ENCODE measurements at regions not wholly inside any gene's neighbourhood (a gene's known extent, or its start where the extent isn't known, plus 50 kb on each side); places are given as distances from the start of the nearest gene placed in this dataset.

DNA sequence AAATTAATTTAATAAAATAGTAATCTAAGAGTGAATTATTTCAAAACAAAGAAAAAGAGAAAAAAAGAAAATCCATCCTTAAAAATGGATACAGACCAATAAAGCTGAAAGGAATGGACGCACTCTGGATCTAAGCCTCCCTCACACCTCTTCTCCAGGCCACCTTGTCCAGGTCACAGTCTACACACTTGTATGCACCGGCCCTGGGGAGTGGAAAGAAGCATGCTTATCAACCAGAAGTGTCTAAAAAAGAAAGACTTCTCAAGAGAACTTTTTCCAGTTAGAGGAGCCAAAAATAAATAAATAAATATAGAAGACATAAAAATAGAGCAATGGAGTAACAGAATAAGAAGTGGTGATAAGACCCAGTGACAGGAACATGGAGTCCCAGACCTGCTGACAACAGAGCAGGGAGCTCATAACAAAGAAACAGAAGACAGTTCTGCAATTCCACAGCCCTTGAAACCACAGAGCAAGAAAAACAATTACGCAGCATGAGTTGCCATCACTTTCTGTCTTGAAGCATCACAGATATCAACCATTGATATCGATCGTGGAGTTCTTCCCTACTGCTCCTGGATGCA is 311.7 kb upstream of the NFE2L3 start:
- H3K4me3 ChIP-seq (replicated peaks in 1 of 2; ENCODE audit: low read depth in 2 of 2, low read length in 2 of 2): no peak overlapping the region
- peak in 1 of 2 donors; percentile 58 for DNase-seq (ENCODE audit: low read depth in 2 of 2)

DNA sequence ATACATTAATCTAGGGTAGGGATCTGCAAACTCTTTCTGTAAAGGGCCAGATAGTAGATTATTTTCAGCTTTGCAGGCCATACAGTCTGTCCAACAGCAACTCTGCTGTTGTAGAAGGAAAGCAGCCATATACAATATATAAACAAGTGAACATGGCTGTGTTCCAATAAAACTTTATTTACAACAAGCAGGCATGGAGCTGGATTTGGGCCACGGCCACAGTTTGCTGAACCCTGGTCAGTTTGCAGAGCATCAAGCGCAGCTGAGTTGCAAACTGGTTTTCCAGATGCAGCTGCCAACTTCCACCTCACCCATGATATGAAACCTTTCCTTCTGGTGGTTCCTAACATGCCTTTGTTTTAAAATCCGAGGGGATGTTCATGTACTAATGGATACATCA is 310.4 kb upstream of the NFE2L3 start:
- no peak overlapping the region for H3K4me3 ChIP-seq (replicated peaks in 1 of 2; ENCODE audit: low read depth in 2 of 2, low read length in 2 of 2)
- TF ChIP-seq, protein P1, sequence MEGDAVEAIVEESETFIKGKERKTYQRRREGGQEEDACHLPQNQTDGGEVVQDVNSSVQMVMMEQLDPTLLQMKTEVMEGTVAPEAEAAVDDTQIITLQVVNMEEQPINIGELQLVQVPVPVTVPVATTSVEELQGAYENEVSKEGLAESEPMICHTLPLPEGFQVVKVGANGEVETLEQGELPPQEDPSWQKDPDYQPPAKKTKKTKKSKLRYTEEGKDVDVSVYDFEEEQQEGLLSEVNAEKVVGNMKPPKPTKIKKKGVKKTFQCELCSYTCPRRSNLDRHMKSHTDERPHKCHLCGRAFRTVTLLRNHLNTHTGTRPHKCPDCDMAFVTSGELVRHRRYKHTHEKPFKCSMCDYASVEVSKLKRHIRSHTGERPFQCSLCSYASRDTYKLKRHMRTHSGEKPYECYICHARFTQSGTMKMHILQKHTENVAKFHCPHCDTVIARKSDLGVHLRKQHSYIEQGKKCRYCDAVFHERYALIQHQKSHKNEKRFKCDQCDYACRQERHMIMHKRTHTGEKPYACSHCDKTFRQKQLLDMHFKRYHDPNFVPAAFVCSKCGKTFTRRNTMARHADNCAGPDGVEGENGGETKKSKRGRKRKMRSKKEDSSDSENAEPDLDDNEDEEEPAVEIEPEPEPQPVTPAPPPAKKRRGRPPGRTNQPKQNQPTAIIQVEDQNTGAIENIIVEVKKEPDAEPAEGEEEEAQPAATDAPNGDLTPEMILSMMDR (IDR thresholded peaks at IDR 0.05; ENCODE audit: low read depth, low read length): no peak

More for the DNA sequence above, 311.7 kb upstream of the NFE2L3 start:
- TF ChIP-seq, protein P1 (IDR thresholded peaks at IDR 0.05; ENCODE audit: low read depth, low read length): no peak

DNA sequence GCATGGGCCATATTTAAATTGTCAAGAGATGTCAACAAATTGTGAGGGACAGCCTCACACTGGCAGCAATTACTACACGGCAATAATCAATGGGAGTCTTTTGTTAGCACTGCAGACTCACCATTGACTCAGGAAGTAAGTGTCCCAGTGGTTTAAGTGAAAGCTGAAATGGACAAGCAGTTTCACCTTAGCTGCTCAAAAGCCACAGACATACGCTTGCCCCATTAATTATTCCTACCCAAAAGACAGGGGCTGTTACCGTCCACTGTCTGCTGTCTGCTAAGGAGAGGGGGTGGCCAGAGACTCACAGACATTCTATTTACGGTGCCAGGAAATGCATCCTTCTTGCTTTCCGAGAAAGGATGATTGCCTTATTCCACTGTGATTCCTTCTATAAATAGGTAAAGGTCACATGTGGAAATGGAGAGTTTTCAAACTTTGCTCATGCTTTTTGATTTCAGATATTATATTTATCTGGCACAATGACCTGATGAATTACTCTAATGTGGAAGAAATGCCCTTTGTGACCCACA is 309.7 kb upstream of the NFE2L3 start:
- H3K4me3 ChIP-seq (replicated peaks in 1 of 2; ENCODE audit: low read depth in 2 of 2, low read length in 2 of 2): no peak overlapping the region
- TF ChIP-seq, protein P1 (IDR thresholded peaks at IDR 0.05; ENCODE audit: low read depth, low read length): no peak
- DNase-seq (ENCODE audit: low read depth in 2 of 2): peak in 1 of 2 donors; percentile 45

More for the DNA sequence above, 310.4 kb upstream of the NFE2L3 start:
- no peak for DNase-seq (ENCODE audit: low read depth in 2 of 2)

DNA sequence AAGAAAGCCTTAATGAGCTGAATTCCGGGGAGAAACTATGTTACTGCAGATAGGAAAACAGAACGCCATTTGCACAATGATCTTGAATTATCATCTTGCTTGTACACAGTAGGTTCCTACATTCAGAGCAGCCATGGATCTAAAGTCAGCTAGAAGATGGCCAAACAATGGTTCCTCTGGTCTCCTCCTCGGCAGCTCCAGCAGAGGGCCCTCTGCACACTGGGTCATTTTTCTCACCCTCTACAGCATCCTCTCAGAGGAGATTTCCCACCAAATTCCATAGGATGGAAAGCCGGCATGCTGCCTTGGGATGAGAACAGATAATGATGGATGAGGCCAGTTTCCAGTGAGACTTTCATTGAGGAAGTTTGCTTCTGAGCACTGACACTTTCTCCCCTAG is 308.5 kb upstream of the NFE2L3 start:
- TF ChIP-seq, protein P1 (IDR thresholded peaks at IDR 0.05; ENCODE audit: low read depth, low read length): no peak
- DNase-seq (ENCODE audit: low read depth in 2 of 2): no peak
- no peak overlapping the region for H3K4me3 ChIP-seq (replicated peaks in 1 of 2; ENCODE audit: low read depth in 2 of 2, low read length in 2 of 2)

DNA sequence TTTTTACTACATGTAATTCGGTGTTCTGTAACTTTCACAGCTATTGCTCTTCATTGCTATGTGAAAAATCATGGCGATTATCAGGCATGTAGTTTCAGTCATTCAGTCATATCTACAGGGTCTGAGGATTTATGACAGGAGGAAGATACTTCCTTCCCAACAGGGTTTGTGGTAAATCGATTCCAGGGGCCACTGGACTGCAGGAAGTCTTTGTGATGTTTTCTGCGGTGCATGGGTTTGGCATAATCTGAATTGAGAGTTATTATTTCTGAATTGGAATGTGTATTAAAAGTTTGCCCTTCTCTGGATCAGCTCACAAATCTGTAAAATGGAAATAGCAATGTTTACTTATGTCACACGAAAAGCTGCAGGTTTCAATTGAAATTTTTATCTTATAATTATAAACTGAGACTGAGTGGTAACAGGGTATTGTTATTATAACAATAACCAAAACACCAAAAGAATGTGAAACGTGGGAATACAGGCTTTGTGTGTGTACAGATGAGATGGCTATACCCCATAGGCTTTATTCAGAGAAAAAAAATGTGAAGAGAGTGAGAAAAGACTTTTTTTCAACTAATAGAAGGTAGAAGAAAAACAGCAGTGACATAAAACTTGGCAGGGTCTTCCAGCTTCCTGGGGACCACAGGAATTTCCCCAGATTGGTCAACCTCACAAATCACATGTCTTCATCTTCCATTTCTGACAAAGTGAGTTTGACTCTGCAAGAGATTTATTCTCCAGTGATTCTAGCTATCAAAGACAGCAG is 307.7 kb upstream of the NFE2L3 start:
- H3K4me3 ChIP-seq (replicated peaks in 1 of 2; ENCODE audit: low read depth in 2 of 2, low read length in 2 of 2): no peak overlapping the region
- TF ChIP-seq, protein P1 (IDR thresholded peaks at IDR 0.05; ENCODE audit: low read depth, low read length): no peak
- DNase-seq (ENCODE audit: low read depth in 2 of 2): peak; percentile 78 to 81

DNA sequence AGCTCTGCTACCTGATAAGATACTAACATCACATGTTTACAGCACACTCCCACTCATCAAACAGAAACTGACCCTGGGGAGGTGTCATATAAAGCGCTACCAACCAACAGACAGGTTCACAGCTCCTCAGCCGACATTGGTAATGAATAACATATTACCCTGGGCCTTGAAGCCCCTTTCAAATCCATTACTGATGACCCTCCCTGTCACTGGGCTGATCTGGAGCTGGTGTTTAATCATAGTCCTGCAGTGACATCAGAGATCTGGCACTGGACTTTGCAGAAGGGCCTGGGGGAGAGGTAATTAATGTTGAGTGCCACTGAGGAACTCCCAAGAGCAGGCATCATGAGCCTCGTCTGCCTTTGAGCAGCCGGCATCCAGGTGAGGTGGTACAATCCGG is 306.5 kb upstream of the NFE2L3 start:
- TF ChIP-seq, protein P1 (IDR thresholded peaks at IDR 0.05; ENCODE audit: low read depth, low read length): no peak
- DNase-seq (ENCODE audit: low read depth in 2 of 2): no peak
- H3K4me3 ChIP-seq (replicated peaks in 1 of 2; ENCODE audit: low read depth in 2 of 2, low read length in 2 of 2): no peak overlapping the region
